IMR-90 (cell line): ENCODE measurements at regions not wholly inside any gene's neighbourhood (a gene's known extent, or its start where the extent isn't known, plus 50 kb on each side); places are given as distances from the start of the nearest gene placed in this dataset.

Experiments used
- ATAC-seq: fragments of 200-7000 bp; cut with Tn5 transposase; 2 replicates; pipeline ENCODE4 v1.9.1; 2020; ENCODE audit warnings: low read depth, mild to moderate bottlenecking, moderate library complexity
- BruUV-seq: library from RNA; stranded (reverse); fragments of 400-500 nt; replicated peaks from 2 replicates; lab custom pipeline; 2021; lab: Mats Ljungman, UMichigan
- CTCF ChIA-PET: fragments of 300-600 bp; formaldehyde crosslinking; extraction: SDS; loops from one replicate; lab custom pipeline; 2021; ENCODE audit warnings: antibody characterized with exemption; lab: Yijun Ruan, JAX
- POLR2A ChIA-PET: fragments of 300-600 bp; sonication (Branson Sonifier 250); formaldehyde crosslinking; loops from one replicate; lab custom pipeline; 2022; ENCODE audit warnings: antibody characterized with exemption; ENCODE audit not compliant: unreplicated experiment; lab: Charles Lee
- DNase-seq: peaks from one replicate; pipeline ENCODE4 v3.0.0; 2013
- H2AFZ ChIP-seq: replicated peaks from 2 replicates; pipeline ENCODE3; 2013; ENCODE audit warnings: low read length, mild to moderate bottlenecking; ENCODE audit not compliant: poor library complexity
- H2AK5ac ChIP-seq: 2 replicates; pipeline ENCODE4 v1.6.1; 2013; ENCODE audit warnings: low read depth, low read length, inconsistent platforms
- H2AK9ac ChIP-seq: replicated peaks from 2 replicates; pipeline ENCODE3; 2013; ENCODE audit warnings: mild to moderate bottlenecking, low read depth, low read length, moderate library complexity; ENCODE audit not compliant: poor library complexity
- H2BK120ac ChIP-seq: 2 replicates; pipeline ENCODE4 v1.6.1; 2013; ENCODE audit warnings: low read depth, low read length, inconsistent platforms
- H2BK15ac ChIP-seq: 3 replicates; pipeline ENCODE4 v1.6.1; 2013; ENCODE audit warnings: low read depth, low read length, inconsistent platforms
- H2BK20ac ChIP-seq: 2 replicates; pipeline ENCODE4 v1.6.1; 2013; ENCODE audit warnings: low read depth, mild to moderate bottlenecking, inconsistent platforms, low read length, moderate library complexity
- H2BK5ac ChIP-seq: 2 replicates; pipeline ENCODE4 v1.6.1; 2013; ENCODE audit warnings: mild to moderate bottlenecking, low read depth, low read length, inconsistent platforms; ENCODE audit not compliant: poor library complexity, severe bottlenecking
- H3K14ac ChIP-seq: replicated peaks from 2 replicates; pipeline ENCODE4 v1.6.1; 2013; ENCODE audit warnings: low read depth, low read length, inconsistent platforms
- H3K18ac ChIP-seq: 2 replicates; pipeline ENCODE4 v1.6.1; 2013; ENCODE audit warnings: low read depth, low read length, control low read depth
- H3K23ac ChIP-seq: 2 replicates; pipeline ENCODE4 v1.6.1; 2013; ENCODE audit warnings: low read depth, low read length, inconsistent platforms
- H3K27ac ChIP-seq: 2 replicates; pipeline ENCODE4 v1.5.1; 2013; ENCODE audit warnings: mild to moderate bottlenecking, control low read depth, low read length; ENCODE audit not compliant: insufficient read depth
- H3K27me3 ChIP-seq: 2 replicates; pipeline ENCODE4 v1.6.1; 2013; ENCODE audit warnings: low read length; ENCODE audit not compliant: control insufficient read depth, insufficient read depth
- H3K36me3 ChIP-seq: 2 replicates; pipeline ENCODE4 v1.6.1; 2013; ENCODE audit warnings: low read length, mixed read lengths; ENCODE audit not compliant: control insufficient read depth, insufficient read depth
- H3K4ac ChIP-seq: 2 replicates; pipeline ENCODE4 v1.6.1; 2013; ENCODE audit warnings: low read depth, low read length, inconsistent platforms
- H3K4me1 ChIP-seq: 2 replicates; pipeline ENCODE4 v1.6.1; 2013; ENCODE audit warnings: low read length, mixed read lengths; ENCODE audit not compliant: control insufficient read depth, insufficient read depth
- H3K4me2 ChIP-seq: 2 replicates; pipeline ENCODE4 v1.6.1; 2013; ENCODE audit warnings: low read depth, mild to moderate bottlenecking, control low read depth, low read length, moderate library complexity
- H3K4me3 ChIP-seq: 2 replicates; pipeline ENCODE4 v1.5.1; 2013; ENCODE audit warnings: low read depth, mild to moderate bottlenecking, control low read depth, low read length, moderate library complexity; ENCODE audit not compliant: insufficient read depth
- H3K56ac ChIP-seq: 2 replicates; pipeline ENCODE4 v1.6.1; 2013; ENCODE audit warnings: low read length, inconsistent platforms; ENCODE audit not compliant: insufficient read depth; ENCODE audit errors: extremely low read depth
- H3K79me1 ChIP-seq, 2 experiments: 2 replicates each; pipeline ENCODE4 v1.6.1; 2013; ENCODE audit warnings: low read length in 2 of 2, inconsistent platforms in 1 of 2, low read depth in 1 of 2
- H3K9ac ChIP-seq: 2 replicates; pipeline ENCODE4 v1.6.1; 2013; ENCODE audit warnings: low read depth, low read length, control low read depth
- H3K9me1 ChIP-seq: 2 replicates; pipeline ENCODE4 v1.6.1; 2013; ENCODE audit warnings: low read length, inconsistent platforms; ENCODE audit not compliant: insufficient read depth
- H3K9me3 ChIP-seq: 2 replicates; pipeline ENCODE4 v1.6.1; 2013; ENCODE audit warnings: low read length; ENCODE audit not compliant: control insufficient read depth, insufficient read depth
- H4K20me1 ChIP-seq: 2 replicates; pipeline ENCODE4 v1.6.1; 2013; ENCODE audit warnings: low read length, inconsistent platforms; ENCODE audit not compliant: insufficient read depth
- H4K5ac ChIP-seq: 2 replicates; pipeline ENCODE4 v1.6.1; 2013; ENCODE audit warnings: mild to moderate bottlenecking, low read depth, low read length, control low read depth
- H4K8ac ChIP-seq, 2 experiments: 2 replicates each; pipeline ENCODE4 v1.6.1; 2013; ENCODE audit warnings: low read depth in 2 of 2, low read length in 2 of 2, control low read depth in 1 of 2, inconsistent platforms in 1 of 2
- H4K91ac ChIP-seq: 2 replicates; pipeline ENCODE4 v1.6.1; 2013; ENCODE audit warnings: low read depth, low read length, inconsistent platforms; ENCODE audit not compliant: insufficient read depth
- CHD1 ChIP-seq: IDR thresholded peaks from 2 replicates; pipeline ENCODE4 v1.6.1; 2012; ENCODE audit warnings: low read depth, low read length, improper control_type of control experiment
- MAFK ChIP-seq: IDR thresholded peaks from 2 replicates; pipeline ENCODE4 v1.6.1; 2012; ENCODE audit warnings: low read depth, low read length, improper control_type of control experiment
- MAZ ChIP-seq: IDR thresholded peaks from 2 replicates; pipeline ENCODE4 v1.6.1; 2012; ENCODE audit warnings: low read depth, mild to moderate bottlenecking, low read length, improper control_type of control experiment, moderate library complexity, borderline replicate concordance
- MXI1 ChIP-seq: IDR thresholded peaks from 2 replicates; pipeline ENCODE4 v1.6.1; 2012; ENCODE audit warnings: low read depth, mild to moderate bottlenecking, low read length, moderate library complexity, borderline replicate concordance
- NFE2L2 ChIP-seq: fragments of 150-350 bp; IDR thresholded peaks from 2 replicates; pipeline ENCODE4 v1.6.1; 2016; ENCODE audit warnings: low read depth, mild to moderate bottlenecking, low read length
- RAD21 ChIP-seq: IDR thresholded peaks from 2 replicates; pipeline ENCODE4 v1.6.1; 2012; ENCODE audit warnings: low read length, improper control_type of control experiment
- SMC3 ChIP-seq: fragments of 150-350 bp; IDR thresholded peaks from 2 replicates; pipeline ENCODE4 v1.6.1; 2016; ENCODE audit warnings: low read depth, mild to moderate bottlenecking, antibody characterized with exemption, low read length, moderate library complexity
- WGBS, 2 experiments: methylation state at CpG; one replicate each; pipeline versions ENCODE4 v1.1.5 to v1.1.7; 2013; ENCODE audit warnings: missing lambda C conversion rate in 2 of 2; ENCODE audit not compliant: insufficient read length in 1 of 2; ENCODE audit errors: extremely low coverage in 2 of 2; 5-methylcytosine and 5-hydroxymethylcytosine counted together
- dilution Hi-C: fragments of 300-500 bp; cut with HindIII; formaldehyde crosslinking; loops from one replicate; pipeline ENCODE4 v1.14.3; 2018; ENCODE audit warnings: low sequenced_read_pairs; ENCODE audit not compliant: unreplicated experiment
- in situ Hi-C: fragments of 300-500 bp; cut with MboI; formaldehyde crosslinking; loops from 3 replicates; pipeline ENCODE4 v1.14.3; 2019; ENCODE audit warnings: low sequenced_read_pairs, inconsistent platforms, mixed read lengths
- intact Hi-C: fragments of 100-400 bp; cut with micrococcal nuclease; formaldehyde crosslinking; loops from 2 replicates; pipeline ENCODE4 v1.10.0; 2022
- TF ChIP-seq, protein P1 (sequence below): conservative IDR thresholded peaks from 2 replicates; pipeline ENCODE4 v1.5.1; 2012; ENCODE audit warnings: mild to moderate bottlenecking, low read depth, low read length, improper control_type of control experiment

DNA sequence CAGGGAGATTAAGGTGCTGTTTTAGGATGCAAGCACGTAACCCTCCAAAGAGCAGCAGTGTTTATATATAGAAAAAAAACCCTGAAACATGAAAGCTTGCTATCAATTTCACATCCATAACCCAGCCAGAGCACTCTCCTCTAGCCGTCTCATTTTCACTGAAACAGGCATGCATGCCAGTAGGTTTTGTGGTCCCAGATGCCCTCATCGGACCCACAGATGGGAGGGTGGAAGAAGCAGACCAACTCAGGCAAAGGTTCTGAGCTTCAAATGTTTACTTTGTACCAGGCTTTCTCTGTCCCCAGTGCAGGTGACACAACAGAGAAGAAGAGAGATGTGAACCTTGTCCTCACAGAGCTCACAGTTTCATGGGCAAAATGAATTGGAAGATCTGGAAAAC, 127.4 kb upstream of the ATP10B start:
- no peak overlapping the region for H3K27ac ChIP-seq
- H3K27me3 ChIP-seq: no peaks in the 10 kb centered on the region
- H2BK15ac ChIP-seq: no peak overlapping the region
- no peak overlapping the region for H3K4me3 ChIP-seq
- peaks cover 14% of the 10 kb centered on the region for H3K9me3 ChIP-seq
- no peak overlapping the region for H3K18ac ChIP-seq
- H3K4me1 ChIP-seq: no peaks in the 10 kb centered on the region
- no peak overlapping the region for H2BK120ac ChIP-seq
- no peak overlapping the region for H2AK5ac ChIP-seq
- no peak overlapping the region for H3K4ac ChIP-seq
- no peak overlapping the region for H3K4me2 ChIP-seq
- no peak for ATAC-seq
- H2AK9ac ChIP-seq: no peak overlapping the region
- H4K8ac ChIP-seq: no peak overlapping the region
- no peak overlapping the region for H2AFZ ChIP-seq
- DNase-seq: no peak
- intact Hi-C loops: no loop called here
- ChIA-PET CTCF (no interaction called here), POLR2A (no interaction called here)
- H3K23ac ChIP-seq: no peak overlapping the region
- no peak overlapping the region for H4K5ac ChIP-seq
- no TSS peak for BruUV-seq
- H3K9me1 ChIP-seq: no peaks in the 10 kb centered on the region
- dilution Hi-C loops: no loop called here
- no peak overlapping the region for H3K14ac ChIP-seq
- H4K20me1 ChIP-seq: no peaks in the 10 kb centered on the region
- no CpG with 5 or more reads among the region's 3 CpGs for WGBS, 2 experiments
- H4K91ac ChIP-seq: no peak overlapping the region
- no peak overlapping the region for H2BK20ac ChIP-seq
- H3K79me1 ChIP-seq: no peaks in the 10 kb centered on the region
- H3K9ac ChIP-seq: no peak overlapping the region
- H3K56ac ChIP-seq: no peak overlapping the region
- in situ Hi-C loops: no loop called here
- TF ChIP-seq MXI1 (no peak), RAD21 (no peak), NFE2L2 (no peak), MAFK (no peak), CHD1 (no peak), MAZ (no peak), SMC3 (no peak)
- TF ChIP-seq, protein P1, sequence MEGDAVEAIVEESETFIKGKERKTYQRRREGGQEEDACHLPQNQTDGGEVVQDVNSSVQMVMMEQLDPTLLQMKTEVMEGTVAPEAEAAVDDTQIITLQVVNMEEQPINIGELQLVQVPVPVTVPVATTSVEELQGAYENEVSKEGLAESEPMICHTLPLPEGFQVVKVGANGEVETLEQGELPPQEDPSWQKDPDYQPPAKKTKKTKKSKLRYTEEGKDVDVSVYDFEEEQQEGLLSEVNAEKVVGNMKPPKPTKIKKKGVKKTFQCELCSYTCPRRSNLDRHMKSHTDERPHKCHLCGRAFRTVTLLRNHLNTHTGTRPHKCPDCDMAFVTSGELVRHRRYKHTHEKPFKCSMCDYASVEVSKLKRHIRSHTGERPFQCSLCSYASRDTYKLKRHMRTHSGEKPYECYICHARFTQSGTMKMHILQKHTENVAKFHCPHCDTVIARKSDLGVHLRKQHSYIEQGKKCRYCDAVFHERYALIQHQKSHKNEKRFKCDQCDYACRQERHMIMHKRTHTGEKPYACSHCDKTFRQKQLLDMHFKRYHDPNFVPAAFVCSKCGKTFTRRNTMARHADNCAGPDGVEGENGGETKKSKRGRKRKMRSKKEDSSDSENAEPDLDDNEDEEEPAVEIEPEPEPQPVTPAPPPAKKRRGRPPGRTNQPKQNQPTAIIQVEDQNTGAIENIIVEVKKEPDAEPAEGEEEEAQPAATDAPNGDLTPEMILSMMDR: no peak
- no peak overlapping the region for H2BK5ac ChIP-seq
- H3K36me3 ChIP-seq: no peaks in the 10 kb centered on the region
